ENCODE measurements at regions not wholly inside any gene's neighbourhood (a gene's known extent, or its start where the extent isn't known, plus 50 kb on each side); places are given as distances from the start of the nearest gene placed in this dataset.
A peak's percentile ranks its signal among the peaks of the same experiment; 100 is the strongest.

DNA sequence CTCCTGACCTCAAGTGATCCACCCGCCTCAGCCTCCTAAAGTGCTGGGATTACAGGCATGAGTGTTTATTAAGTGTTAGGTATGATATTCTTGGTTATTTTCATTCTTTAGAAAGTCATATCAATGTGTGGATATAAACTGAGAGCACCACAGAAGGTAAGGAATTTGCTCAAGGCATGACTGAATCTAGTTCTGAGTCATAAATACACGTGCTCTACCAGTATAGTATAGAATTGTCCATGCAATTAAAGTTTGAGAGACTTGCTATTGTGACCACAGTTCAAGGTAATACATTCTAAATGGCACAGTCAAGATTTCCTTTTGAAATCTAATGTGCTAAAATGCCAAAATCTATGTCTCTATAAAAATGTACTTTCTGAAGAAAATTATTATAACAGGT, 401.1 kb upstream of the CHRM3 start:
- no peaks in the 10 kb centered on the region for H3K27me3 ChIP-seq (ENCODE audit: control insufficient read depth, insufficient read depth, low read length)
- H3K4me3 ChIP-seq (ENCODE audit: low read depth, low read length), result no peak overlapping the region
- H3K36me3 ChIP-seq (ENCODE audit: control insufficient read depth, insufficient read depth, low read length), result no peaks in the 10 kb centered on the region
- TF ChIP-seq, protein P1, sequence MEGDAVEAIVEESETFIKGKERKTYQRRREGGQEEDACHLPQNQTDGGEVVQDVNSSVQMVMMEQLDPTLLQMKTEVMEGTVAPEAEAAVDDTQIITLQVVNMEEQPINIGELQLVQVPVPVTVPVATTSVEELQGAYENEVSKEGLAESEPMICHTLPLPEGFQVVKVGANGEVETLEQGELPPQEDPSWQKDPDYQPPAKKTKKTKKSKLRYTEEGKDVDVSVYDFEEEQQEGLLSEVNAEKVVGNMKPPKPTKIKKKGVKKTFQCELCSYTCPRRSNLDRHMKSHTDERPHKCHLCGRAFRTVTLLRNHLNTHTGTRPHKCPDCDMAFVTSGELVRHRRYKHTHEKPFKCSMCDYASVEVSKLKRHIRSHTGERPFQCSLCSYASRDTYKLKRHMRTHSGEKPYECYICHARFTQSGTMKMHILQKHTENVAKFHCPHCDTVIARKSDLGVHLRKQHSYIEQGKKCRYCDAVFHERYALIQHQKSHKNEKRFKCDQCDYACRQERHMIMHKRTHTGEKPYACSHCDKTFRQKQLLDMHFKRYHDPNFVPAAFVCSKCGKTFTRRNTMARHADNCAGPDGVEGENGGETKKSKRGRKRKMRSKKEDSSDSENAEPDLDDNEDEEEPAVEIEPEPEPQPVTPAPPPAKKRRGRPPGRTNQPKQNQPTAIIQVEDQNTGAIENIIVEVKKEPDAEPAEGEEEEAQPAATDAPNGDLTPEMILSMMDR (IDR thresholded peaks at IDR 0.05; ENCODE audit: insufficient read depth, low read length, severe bottlenecking), result no peak
- FAIRE-seq (no peak), DNase-seq (ENCODE audit: low read depth) (peak; percentile 7)

DNA sequence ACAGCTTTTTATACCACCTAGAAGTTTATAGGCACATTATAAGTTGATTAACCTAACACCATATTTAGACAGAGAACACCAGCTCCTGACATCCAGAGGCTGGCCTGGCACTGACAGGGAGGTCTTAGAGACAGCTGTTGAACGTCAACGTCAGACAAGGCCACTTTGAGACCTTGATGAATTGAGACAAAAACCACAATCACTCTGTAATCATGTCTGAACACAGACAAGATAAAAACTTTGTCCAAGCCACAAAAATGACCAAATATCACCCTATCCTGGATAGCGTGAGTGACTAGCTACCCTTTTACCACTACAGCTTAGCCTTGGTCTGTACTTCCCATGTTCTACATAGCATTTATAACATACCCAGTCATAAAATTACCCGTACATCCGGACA, 403.6 kb upstream of the CHRM3 start:
- Histone ChIP-seq H3K27me3 (ENCODE audit: control insufficient read depth, insufficient read depth, low read length) (no peaks in the 10 kb centered on the region), H3K36me3 (ENCODE audit: control insufficient read depth, insufficient read depth, low read length) (no peaks in the 10 kb centered on the region), H3K4me3 (ENCODE audit: low read depth, low read length) (no peak overlapping the region)
- FAIRE-seq (no peak), DNase-seq (ENCODE audit: low read depth) (no peak)
- TF ChIP-seq, protein P1 (IDR thresholded peaks at IDR 0.05; ENCODE audit: insufficient read depth, low read length, severe bottlenecking), result no peak

DNA sequence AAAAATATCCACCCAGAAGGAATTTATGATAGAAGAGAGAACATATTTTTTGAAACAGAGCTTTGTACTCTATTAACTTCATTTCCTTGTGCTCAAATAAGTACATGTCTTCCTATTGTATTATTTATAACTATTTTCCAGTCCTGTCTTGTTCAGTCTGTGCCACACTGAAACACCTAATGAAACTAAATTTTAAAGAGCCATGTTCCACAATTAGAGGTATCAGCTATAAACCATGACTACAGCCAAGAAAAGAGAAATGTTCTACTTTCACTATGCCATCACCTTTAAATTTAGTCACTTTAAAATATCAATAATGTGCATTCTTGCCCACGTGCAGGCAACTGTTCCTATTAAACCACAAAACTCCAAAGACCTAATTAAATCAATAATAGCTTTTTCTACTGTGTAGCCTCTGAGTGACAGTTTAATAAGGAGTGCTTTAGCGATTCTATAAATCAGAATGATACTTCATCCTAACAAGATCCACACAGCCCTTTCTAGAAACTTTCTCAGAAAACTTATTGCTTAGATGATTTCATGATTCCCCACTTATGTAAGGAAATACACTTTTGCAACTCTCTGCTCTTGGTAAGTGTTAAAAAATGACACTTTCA, 404.9 kb upstream of the CHRM3 start:
- Histone ChIP-seq H3K4me3 (ENCODE audit: low read depth, low read length) (no peak overlapping the region), H3K27me3 (ENCODE audit: control insufficient read depth, insufficient read depth, low read length) (no peaks in the 10 kb centered on the region), H3K36me3 (ENCODE audit: control insufficient read depth, insufficient read depth, low read length) (no peaks in the 10 kb centered on the region)
- FAIRE-seq (no peak), DNase-seq (ENCODE audit: low read depth) (no peak)
- TF ChIP-seq, protein P1 (IDR thresholded peaks at IDR 0.05; ENCODE audit: insufficient read depth, low read length, severe bottlenecking), result no peak

DNA sequence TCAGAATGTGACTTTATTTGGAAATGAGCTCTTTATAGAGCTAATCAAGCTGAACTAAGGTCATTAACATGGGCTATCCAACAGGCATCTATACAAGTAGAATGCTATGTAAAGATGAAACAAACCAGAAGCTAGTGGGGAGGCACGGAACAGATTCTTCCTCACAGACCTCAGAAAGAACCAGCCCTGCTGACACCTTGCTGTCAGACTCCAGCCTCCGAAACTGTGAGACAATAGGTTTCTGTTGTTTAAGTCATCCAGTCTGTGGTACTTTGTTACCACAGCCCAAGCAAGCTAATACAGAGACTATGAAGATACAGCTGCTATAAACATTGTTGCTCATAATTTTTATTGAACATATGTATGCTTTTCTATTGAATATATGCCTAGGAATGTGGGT, 406.3 kb upstream of the CHRM3 start:
- Histone ChIP-seq H3K4me3 (ENCODE audit: low read depth, low read length) (no peak overlapping the region), H3K27me3 (ENCODE audit: control insufficient read depth, insufficient read depth, low read length) (no peaks in the 10 kb centered on the region), H3K36me3 (ENCODE audit: control insufficient read depth, insufficient read depth, low read length) (no peaks in the 10 kb centered on the region)
- TF ChIP-seq, protein P1 (IDR thresholded peaks at IDR 0.05; ENCODE audit: insufficient read depth, low read length, severe bottlenecking), result no peak
- FAIRE-seq, result no peak
- DNase-seq (ENCODE audit: low read depth), result no peak

DNA sequence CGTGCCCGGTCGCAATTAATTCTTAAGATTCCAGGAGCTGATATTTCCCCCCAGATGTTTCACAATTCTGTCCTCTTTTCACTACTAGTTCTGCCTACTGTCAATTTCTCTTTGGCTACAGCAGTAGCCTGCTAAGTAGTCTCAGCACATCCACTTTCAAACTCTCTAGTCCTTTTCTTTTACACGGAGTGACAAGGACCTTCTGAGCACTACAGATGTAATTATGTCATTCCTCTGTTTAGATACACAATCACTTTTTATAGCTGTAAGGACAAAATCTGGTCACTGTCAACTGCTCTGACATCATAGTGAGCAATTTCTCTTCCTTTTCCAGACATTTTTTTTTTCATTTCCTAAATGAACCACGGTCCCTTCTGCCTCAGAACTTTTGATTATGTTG, 421.7 kb upstream of the CHRM3 start:
- TF ChIP-seq, protein P1 (IDR thresholded peaks at IDR 0.05; ENCODE audit: insufficient read depth, low read length, severe bottlenecking), result no peak
- no peak for DNase-seq (ENCODE audit: low read depth)
- no peaks in the 10 kb centered on the region for H3K36me3 ChIP-seq (ENCODE audit: control insufficient read depth, insufficient read depth, low read length)
- H3K27me3 ChIP-seq (ENCODE audit: control insufficient read depth, insufficient read depth, low read length), result no peaks in the 10 kb centered on the region
- H3K4me3 ChIP-seq (ENCODE audit: low read depth, low read length), result no peak overlapping the region
- FAIRE-seq, result no peak

DNA sequence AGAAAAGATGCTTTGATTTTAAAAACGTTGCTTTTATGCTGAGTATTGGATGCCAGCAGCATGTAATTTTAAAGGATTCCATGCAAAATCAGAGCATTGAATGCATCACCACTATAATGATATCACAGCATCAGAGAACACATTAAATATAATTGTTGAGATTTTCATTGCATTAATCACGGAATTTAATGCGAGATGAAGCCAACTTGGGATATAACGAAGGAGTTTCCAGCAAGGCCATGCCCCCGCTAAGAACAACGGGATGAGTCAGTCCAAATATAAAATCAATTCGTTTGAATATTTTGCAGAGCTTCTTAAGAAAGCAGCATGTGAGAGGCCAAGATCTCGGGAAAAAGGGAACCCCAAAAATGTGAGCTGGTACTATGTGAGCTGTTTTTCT, 423.4 kb upstream of the CHRM3 start:
- H3K27me3 ChIP-seq (ENCODE audit: control insufficient read depth, insufficient read depth, low read length), result no peaks in the 10 kb centered on the region
- DNase-seq (ENCODE audit: low read depth) (no peak), FAIRE-seq (no peak)
- H3K36me3 ChIP-seq (ENCODE audit: control insufficient read depth, insufficient read depth, low read length), result no peaks in the 10 kb centered on the region
- TF ChIP-seq, protein P1 (IDR thresholded peaks at IDR 0.05; ENCODE audit: insufficient read depth, low read length, severe bottlenecking), result no peak
- H3K4me3 ChIP-seq (ENCODE audit: low read depth, low read length), result no peak overlapping the region
